Tongue (tissue), 1 donor: ENCODE measurements at regions not wholly inside any gene's neighbourhood (a gene's known extent, or its start where the extent isn't known, plus 50 kb on each side); places are given as distances from the start of the nearest gene placed in this dataset.
"Not testable (repeated sequence)": the region's sequence is repeated elsewhere in the genome, so short reads cannot be mapped to it uniquely, and the experiment has no call there.

Experiments used
- DNase-seq: peaks from one replicate; pipeline ENCODE4 v3.0.0-alpha.2; 2015

DNA sequence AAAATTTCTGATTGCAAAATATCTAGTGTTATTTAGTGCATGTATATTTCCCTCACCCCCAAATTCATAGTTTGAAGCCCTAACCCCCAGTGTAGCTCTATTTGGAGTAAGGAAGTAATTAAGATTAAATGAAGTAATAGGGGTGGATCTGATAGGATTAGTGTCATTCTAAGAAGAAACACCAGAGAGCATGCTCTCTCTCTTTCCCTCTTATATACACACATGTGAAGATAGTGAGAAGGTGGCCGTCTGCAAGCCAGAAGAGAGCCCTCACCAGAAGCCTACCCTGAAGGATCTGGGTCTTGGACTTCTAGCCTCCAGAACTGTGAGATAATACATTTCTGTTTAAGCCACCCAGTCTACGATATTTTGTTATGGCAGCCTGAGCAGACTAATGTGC lies 120.3 kb downstream of the TMEM30B start:
- no peak for DNase-seq

DNA sequence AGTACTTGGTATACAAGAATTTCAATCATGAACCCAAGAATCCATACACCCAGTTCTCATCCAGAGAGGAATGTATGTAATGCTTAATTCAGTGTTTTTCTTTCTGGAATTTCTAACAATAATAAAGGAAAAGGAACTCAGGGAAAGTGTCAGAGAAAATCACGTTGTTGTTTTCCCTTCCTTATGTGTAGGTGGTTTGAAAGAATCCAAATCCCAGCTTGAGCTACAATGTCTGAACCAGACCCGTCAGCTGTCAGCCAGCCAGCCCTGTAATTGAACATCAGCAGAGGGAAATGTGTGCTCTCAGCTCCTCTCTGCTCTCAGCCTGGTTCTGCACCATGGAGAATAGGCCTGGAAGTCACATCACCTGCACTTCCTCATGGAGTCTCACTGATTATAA lies 126.5 kb downstream of the TMEM30B start:
- DNase-seq: peak; percentile 81

DNA sequence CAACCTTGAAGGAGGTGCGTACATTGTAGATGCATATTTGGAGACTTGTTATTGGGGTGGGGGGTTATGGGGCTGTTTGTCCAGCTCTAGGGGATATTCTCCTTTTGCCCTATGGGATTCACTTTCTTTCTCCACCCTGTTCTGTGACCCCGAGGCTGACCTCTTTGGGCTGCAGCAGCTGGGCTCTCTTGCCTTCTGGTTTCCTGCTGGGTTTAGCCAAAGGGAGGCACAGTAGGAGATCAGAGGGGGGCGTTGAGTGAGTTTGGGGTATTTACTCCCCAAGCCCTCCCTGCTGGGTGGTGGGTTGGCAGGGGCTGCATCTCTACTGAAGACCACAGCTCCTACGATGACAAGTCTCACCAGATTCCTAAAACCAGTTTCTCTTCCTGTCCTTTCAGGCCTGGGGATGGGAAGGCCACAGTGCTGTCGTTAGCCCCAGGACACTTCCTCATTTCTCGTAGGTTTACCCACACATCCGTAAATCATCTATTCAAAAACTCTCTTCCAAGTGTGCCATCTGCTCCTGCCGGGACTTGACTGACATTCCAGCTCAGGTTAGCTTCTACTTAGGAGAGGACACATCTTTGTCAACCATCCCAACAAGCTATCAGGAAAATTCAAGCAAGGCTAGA lies 127.1 kb downstream of the TMEM30B start:
- no peak for DNase-seq

DNA sequence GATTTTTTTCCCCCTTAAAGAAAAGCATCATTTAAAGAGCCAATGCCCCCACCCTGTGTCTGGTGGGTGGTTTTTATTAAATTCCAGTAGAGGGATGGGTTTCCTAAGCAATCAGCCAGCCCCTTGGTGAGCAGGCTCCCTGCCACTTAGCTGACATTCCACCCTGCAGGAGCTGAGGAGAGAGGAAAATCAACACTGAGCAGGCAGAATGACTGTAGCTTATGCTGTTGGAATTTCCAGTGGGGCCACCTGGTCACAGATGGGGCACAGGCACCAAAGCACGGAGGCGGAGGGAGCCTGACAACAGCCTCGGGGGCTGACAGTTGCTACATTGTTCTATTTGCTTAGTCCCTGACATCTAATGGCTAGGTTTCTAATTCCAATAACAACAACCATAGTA lies 127.7 kb downstream of the TMEM30B start:
- DNase-seq: peak; percentile 79

DNA sequence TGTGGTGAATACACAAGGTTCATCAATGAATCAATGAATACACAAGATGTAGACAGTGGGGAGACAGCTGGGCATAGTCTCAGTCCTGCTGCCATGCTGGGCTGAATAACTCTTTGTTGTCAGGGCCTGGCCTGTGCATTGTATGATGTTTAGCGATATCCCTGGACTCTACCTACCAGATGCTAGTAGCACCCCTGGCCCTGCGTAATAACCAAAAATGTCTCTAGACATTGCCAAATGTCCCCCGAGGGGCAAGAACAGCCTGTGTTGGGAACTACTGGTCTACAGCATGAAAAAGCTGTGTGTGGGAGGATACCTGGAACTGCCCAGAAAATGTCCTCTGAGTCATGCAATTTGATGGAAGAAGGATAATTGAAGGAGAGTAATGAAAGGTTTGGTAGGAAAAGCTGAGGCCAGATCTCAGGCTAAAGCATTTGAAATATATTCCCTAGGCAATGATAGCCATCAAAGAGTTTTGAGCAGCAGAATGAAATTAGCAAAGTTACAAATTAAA lies 128.2 kb downstream of the TMEM30B start:
- DNase-seq: peak; percentile 31

DNA sequence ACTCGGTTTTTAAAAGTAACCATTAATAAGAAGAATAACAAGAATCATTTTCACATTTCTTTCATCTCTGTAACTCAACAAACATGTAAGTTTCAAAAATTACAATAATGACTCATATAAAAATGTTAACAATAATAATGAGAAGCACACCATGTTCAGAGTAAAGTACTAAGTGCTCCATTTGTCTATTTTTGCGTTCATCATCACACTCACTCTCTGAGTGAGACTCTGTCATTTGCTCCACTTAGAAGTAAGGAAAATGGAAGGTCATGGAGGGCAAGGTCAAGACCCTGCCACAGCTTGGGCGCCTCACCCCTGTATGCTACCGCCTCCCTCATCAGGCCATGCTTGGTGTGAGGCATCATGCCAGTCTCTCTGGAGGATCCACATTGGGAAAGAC lies 129.9 kb downstream of the TMEM30B start:
- no peak for DNase-seq

DNA sequence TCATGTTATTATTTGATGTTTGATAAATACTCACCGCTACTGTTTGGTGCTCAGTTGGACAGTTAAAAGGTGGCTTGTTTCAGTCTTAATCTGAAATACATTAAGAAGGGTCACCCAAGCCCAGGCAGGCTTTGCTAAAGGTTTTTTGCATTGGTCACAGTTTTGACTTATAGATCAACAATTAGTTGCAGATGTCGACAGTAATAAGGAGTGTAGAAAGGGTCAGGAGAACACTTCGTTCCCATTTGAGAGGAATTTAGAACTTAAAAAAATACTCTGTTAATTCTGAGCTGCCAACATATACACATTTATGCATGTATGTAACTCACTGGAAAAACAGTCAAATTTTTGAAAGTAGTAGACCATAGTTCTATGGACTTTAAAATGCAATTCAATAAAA lies 130.3 kb downstream of the TMEM30B start:
- no peak for DNase-seq

DNA sequence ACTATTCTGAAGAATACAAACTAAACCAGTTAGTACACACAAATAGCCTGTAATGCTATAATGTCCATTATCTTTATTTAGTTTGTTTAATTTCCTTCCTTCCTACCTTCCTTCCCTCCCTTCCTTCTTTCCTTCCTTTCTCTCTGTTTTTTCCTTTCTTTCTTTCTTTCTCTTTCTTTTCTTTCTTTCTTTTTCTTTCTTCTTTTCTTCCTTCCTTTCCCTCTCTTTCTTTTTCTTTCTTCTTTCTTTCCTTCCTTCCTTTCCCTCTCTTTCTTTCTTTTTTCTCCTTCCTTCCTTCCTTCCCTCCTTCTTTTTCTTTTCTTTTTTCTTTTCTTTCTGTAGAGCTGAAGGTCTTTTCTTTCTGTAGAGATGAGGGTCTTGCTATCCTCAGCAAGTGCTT lies 131.2 kb downstream of the TMEM30B start:
- no peak for DNase-seq

DNA sequence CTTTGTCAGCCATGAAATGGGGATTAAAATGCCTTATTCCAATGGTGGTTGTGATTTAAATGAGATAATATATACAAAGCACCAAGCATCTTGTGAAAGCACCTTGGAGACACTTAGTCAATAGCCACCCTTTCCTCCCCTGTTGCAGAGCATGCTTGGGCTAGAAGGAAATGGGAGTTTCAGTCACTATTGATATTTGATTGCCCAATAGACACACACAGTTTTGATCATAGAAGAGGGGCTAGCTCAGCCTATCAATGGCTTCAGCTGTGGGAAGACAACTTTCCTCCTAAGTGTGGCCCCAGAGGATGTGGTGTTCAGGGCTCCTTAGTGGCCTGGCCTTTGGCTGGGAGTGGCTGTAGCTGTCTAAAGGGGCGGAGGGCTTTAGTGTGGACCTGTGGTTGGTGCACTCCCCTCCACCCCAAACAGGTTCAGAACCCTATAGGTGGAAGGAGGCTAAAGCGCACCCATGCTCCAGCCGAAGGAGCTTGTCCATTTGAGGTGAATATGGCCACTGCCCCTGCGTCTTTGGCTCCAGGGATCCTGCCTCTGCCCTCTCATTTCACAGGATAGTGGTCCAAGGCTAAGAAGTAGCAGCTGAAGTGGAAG lies 132.3 kb downstream of the TMEM30B start:
- no peak for DNase-seq

DNA sequence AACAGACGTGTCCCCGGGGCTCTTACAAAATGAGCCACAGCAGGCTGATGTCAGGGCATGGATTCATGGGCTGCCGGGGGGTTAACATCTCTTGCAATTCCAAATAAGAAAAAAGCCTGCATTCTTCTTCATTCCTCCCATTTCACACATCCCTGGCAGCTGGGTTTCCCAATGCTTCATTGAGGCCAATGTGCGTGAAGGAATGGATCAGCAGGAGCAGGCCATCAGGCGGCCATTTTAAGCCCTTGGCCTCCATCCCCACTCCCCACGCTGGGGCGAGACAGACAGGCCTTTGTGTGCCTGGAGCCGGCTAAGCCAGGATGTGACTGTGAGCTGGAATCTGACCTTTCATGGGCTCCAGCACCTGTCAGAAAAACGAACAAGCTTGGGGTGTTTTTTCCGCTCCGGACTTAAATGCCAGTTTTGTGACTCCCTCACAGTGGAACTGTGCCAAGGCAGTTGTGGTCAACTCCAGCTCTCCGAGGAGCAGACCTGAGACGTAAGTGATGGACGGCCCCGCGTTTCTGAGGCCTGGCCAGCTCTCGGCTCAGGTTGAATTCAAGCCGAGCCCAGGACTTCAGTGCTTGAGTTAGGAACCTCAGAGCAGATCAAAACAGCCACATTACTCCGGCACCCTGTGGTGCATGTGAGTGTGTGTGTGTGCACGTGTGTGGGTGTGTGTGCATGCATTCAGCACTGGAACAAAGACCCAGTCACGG lies 133.1 kb downstream of the TMEM30B start:
- peak; percentile 98 for DNase-seq

DNA sequence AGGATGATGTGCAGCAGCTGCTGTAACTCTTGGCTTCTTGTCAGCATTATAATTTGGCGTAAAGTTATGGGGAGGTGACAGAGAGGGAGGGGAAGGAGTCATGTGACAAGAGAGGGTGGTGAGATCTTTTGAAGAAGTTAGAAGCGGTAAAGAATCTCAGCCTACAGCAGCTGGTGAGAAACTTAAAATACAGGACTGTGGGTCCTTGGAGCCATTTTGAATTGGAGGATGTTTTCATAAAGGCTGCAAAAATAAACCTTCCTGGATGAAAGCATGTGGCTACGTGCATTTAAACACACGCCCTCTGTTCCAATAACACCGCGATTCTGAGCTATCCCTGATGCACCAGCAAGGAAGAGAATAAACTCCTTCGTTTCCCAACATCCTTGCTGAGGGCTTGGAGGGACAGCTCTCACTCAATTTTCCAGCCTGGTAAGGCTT lies 133.7 kb downstream of the TMEM30B start:
- peak; percentile 94 for DNase-seq

DNA sequence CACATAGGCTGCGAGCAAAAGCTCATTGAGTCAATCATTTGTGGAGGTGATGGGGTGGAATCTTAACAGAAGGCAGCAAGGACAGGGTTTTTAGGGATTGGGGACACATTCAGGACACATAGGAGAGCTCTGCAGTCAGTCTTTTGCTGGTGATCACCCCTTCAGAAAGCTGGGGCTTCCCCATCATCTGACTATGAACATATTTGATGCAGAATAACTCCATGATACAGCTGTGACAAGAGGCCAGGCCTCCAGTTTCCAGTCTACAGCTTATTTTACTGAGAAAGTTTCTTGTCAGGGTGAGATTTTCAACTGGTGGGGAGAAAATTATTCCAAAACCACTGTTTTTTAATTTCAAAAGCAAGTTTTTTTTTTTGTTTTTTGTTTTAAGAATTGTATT lies 134.2 kb downstream of the TMEM30B start:
- no peak for DNase-seq

DNA sequence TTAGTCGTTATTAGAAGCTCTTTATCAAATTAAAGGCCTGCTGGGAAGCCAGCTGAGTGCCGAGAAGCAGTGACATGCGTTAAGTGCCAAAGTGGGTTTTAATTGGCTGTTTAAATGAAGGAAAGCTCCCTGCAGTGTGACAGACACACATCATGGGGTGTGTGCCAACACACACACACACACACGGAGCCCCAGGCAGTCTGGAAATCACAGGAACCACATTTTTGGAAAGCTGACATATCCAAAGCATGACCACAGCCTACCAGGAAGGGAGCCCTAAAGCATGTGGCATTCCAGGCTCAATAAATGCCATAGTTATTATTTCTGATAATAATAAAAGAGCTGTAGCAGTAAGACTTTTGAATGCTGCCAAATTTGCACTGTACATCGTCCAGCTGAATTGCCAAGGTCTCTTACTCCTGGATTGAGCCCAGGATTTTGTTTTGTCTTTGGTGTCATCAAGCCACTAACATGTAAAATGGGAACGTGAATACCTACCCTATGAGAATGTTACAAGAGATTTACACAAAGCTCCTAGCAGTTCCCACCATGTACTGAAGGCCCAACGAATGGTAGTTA lies 135.1 kb downstream of the TMEM30B start:
- DNase-seq: peak; percentile 82

DNA sequence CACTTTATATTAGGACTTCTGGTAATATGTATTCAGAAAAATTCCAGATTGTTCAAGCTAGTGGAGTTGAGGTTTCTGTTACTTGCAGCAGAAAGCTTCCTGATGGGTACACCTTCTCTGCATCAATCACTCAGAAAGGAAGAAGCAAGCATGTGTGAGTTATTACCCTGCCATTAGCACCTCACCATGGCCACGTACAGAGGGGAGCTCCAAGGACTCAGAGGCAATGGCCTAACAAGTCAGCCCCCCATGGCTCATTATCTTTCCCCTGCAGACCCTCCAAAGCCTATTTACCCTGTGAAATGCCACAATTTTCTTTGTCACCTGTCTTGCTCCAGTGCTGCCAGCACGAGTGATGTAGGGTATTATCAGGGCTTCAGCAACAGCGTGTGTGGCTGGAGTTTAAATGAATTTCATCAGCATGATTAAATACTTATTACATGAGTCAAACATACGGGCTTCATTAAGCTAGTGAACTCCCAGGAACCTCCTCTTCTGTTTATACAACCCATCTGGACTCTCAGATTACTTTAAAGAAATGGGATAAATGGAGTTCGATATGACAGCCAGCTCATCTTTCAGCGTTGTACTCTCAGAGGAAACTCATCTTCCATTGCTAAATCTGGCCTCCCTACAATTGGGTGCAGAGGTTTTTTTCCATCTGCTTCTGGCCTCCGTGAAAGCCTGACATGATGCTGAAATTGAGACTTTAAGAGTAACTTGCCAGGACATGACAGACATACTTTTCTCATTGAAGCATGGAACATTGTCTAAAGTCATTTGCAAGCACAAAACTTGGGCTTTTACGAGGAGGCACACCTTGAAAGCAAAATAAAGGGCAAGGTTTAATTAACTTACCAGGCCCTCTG lies 135.9 kb downstream of the TMEM30B start:
- peak; percentile 96 for DNase-seq

DNA sequence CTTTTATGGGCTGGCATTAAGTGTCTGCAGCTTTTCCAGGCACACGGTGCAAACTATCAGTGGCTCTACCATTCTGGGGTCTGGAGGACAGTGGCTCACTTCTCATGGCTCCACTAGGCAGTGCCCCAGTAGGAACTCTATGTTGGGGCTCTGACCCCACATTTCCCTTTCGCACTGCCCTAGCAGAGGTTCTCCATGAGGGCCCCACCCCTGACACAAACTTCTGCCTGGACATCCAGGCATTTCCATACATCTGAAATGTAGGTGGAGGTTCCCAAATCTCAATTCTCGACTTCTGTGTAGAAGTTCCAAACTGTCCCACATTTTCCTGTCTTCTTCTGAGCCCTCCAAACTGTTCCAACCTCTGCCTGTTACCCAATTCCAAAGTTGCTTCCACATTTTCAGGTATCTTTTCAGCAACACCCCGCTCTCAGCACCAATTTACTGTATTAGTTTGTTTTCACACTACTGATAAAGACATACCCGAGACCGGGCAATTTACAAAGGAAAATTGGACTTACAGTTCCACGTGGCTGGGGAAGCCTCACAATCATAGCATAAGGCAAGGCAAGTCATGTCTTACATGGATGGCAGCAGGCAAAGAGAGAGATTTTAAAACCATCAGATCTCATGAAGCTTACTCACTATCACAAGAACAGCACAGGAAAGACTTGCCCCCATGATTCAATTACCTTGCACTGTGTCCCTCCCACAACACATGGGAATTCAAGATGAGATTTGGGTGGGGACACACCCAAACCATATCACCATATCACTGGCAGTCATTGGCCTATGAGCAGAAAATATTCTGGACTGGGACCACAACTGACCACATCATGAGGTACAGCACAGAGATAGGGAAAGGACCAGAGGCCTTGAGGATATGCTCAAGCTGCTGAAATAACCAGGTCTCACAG lies 136.8 kb downstream of the TMEM30B start:
- not testable (repeated sequence) for DNase-seq

DNA sequence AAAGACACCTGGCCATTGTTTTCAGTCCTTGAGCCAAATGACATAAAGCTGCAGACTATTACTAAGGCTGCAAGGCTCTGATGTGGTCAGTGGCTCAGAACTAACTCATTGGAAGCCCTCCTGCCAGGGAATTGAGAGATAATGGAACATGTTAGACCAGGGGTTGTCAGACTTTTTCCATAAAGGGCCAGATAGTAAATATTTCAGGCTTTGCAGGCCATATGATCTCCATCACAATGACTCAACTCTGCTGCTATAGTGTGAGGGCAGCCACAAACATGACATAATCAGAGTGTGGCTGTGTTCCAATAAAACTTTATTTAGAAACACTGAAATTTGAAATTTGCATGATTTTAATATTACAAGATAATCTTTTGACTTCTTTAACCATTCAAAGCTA lies 140.3 kb downstream of the TMEM30B start:
- DNase-seq: peak; percentile 42

DNA sequence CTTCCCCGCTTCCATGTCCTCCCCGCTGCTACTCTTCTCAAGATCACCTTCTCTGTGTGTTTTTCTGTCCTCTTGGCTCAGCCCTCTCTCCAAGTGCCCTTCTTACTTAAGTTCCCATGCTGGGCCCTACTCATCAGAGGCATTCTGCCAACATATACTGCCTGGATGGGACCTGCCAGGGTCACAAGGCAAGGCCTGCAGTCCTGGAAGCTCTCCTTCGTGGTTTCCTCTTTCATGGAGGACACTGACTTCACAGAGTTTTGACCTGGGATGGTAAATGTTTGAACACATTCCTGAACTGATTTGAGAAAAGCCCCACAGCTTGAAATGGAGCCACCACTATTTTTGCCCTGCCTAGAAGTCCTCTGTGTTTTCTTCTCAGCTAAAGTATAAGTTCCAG lies 140.9 kb downstream of the TMEM30B start:
- no peak for DNase-seq

DNA sequence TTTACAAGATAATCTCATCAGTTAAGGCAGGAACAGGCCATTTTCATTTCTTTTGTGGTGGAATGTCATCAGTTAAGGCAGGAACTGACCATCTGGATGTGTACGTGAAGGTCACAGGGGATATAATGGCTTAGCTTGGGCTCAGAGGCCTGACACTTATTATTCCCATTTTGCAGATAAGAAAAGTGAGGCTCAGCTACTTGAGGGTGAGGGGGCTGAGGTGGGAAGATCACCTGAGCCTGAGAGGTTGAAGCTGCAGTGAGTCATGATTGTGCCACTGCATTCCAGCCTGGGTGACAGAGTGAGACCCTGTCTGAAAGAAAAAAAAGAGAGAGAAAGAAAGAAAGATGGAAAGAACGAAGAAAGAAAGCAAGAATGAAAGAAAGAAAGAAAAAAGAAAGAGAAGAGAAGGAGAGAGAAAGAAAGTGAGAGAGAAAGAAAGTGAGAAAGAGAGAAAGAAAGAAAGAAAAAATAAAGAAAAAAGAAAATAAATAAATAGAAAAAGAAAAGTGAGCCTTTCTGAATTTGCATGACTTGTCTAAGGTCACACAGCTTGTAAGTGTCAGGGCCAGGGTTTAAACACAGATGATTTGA lies 142.0 kb downstream of the TMEM30B start:
- no peak for DNase-seq

DNA sequence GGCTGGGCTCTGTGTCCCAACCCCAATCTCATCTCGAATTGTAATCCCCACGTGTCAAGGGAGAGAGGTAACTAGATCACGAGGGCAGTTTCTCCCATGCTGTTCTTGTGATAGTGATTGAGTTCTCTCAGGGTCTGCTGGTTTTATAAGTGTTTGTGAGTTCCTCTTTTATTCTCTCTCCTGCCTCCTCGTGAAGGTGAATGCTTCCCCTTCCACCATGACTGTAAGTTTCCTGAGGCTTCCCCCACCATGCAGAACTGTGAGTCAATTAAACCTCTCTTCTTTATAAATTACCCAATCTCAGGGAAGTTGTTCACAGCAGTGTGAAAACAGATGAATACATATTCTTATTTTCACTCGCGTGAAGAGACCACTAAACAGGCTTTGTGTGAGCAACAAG lies 148.2 kb downstream of the TMEM30B start:
- DNase-seq: no peak

DNA sequence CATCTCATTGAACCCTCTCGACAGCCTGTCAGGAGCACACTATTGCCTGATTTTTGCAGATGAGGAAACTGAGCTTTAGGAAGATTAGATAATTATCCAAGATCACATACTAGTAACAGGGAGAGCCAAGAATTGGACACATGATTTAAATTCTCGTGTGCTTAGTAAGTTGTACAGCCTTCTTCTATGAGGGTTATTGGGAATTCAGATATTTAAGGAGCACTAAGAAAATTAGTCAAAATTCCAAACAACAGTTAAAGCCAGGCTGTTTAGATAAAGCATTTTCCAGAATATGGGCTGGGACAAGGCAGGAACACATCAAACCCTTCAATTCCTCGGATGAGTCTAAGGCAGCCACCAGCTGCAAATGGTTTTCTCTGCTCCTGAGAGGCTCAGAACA lies 148.8 kb downstream of the TMEM30B start:
- no peak for DNase-seq
